ENCODE measurements at regions not wholly inside any gene's neighbourhood (a gene's known extent, or its start where the extent isn't known, plus 50 kb on each side); places are given as distances from the start of the nearest gene placed in this dataset.
"Not testable (repeated sequence)": the region's sequence is repeated elsewhere in the genome, so short reads cannot be mapped to it uniquely, and the experiment has no call there.

- Histone ChIP-seq H3K9ac (ENCODE audit: low read depth, low read length) (no peak overlapping the region), H3K4me3 (ENCODE audit: low read depth, low read length) (no peak overlapping the region), H3K9me3 (ENCODE audit: control insufficient read depth, insufficient read depth, low read length) (no peaks in the 10 kb centered on the region), H3K4me1 (ENCODE audit: control insufficient read depth, insufficient read depth, low read length) (peaks cover 7% of the 10 kb centered on the region), H3K36me3 (ENCODE audit: control insufficient read depth, insufficient read depth, low read length) (no peaks in the 10 kb centered on the region), H3K27me3 (ENCODE audit: control insufficient read depth, insufficient read depth, low read length) (no peaks in the 10 kb centered on the region)
Observed at GRCh38 chr9:90505695-90506094, 136.9 kb downstream of the DIRAS2 start.

- H3K36me3 ChIP-seq (ENCODE audit: control insufficient read depth, insufficient read depth, low read length); H3K4me3 ChIP-seq (ENCODE audit: low read depth, low read length); H3K9me3 ChIP-seq (ENCODE audit: control insufficient read depth, insufficient read depth, low read length); H3K27me3 ChIP-seq (ENCODE audit: control insufficient read depth, insufficient read depth, low read length); H3K4me1 ChIP-seq (ENCODE audit: control insufficient read depth, insufficient read depth, low read length); H3K9ac ChIP-seq (ENCODE audit: low read depth, low read length): not testable (repeated sequence)
Observed at GRCh38 chr9:90506402-90506801, 136.2 kb downstream of the DIRAS2 start.

GRCh38 chr9:90507621-90508020 lies 135.0 kb downstream of the DIRAS2 start:
- no peaks in the 10 kb centered on the region for H3K9me3 ChIP-seq (ENCODE audit: control insufficient read depth, insufficient read depth, low read length)
- H3K4me3 ChIP-seq (ENCODE audit: low read depth, low read length) = no peak overlapping the region
- H3K4me1 ChIP-seq (ENCODE audit: control insufficient read depth, insufficient read depth, low read length) = no peaks in the 10 kb centered on the region
- no peak overlapping the region for H3K9ac ChIP-seq (ENCODE audit: low read depth, low read length)
- no peaks in the 10 kb centered on the region for H3K27me3 ChIP-seq (ENCODE audit: control insufficient read depth, insufficient read depth, low read length)
- H3K36me3 ChIP-seq (ENCODE audit: control insufficient read depth, insufficient read depth, low read length) = no peaks in the 10 kb centered on the region

DNA sequence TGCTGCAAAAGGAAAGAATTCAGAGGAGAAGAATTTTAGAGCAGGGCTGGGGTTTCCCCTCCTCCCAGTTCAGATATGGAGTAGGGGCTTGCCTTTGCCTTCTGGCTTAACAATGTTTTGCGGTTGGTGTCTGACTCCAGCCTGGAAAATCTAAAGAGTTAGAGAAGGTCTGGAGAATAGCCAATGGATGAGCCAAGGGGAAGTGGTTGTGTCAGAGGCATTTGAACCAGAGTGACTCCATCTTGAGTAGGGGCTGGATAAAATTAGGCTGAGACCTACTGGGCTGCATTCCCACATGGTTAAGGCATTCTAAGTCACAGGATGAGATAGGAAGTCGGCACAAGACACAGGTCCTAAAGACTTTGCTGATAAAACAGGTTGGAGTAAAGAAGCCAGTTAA lies 133.7 kb downstream of the DIRAS2 start:
- Histone ChIP-seq H3K9ac (ENCODE audit: low read depth, low read length) (no peak overlapping the region), H3K9me3 (ENCODE audit: control insufficient read depth, insufficient read depth, low read length) (no peaks in the 10 kb centered on the region), H3K4me3 (ENCODE audit: low read depth, low read length) (no peak overlapping the region), H3K27me3 (ENCODE audit: control insufficient read depth, insufficient read depth, low read length) (no peaks in the 10 kb centered on the region), H3K4me1 (ENCODE audit: control insufficient read depth, insufficient read depth, low read length) (no peaks in the 10 kb centered on the region), H3K36me3 (ENCODE audit: control insufficient read depth, insufficient read depth, low read length) (no peaks in the 10 kb centered on the region)

- no peaks in the 10 kb centered on the region for H3K36me3 ChIP-seq (ENCODE audit: control insufficient read depth, insufficient read depth, low read length)
- H3K9ac ChIP-seq (ENCODE audit: low read depth, low read length) = no peak overlapping the region
- no peak overlapping the region for H3K4me3 ChIP-seq (ENCODE audit: low read depth, low read length)
- no peaks in the 10 kb centered on the region for H3K9me3 ChIP-seq (ENCODE audit: control insufficient read depth, insufficient read depth, low read length)
- H3K4me1 ChIP-seq (ENCODE audit: control insufficient read depth, insufficient read depth, low read length) = no peaks in the 10 kb centered on the region
- no peaks in the 10 kb centered on the region for H3K27me3 ChIP-seq (ENCODE audit: control insufficient read depth, insufficient read depth, low read length)
Observed at GRCh38 chr9:90511711-90512110, 130.9 kb downstream of the DIRAS2 start.

DNA sequence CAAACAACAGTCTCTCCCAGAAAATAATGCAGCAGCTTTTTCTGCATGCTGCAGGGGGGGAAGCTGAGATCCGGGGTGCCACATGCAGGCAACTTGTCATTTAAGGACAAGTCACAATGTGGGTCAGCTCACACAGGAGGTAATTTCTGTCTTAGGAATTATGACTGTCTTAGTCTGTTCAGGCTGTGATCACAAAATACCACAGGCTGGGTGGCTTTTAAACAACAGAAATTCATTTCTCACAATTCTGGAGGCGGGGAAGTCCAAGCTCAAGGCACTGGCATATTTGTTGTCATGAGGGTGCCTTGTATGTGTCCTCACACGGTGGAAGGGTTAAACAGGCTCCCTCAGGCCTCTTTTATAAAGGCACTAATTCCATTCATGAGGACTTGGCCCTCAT lies 127.7 kb downstream of the DIRAS2 start:
- H3K27me3 ChIP-seq (ENCODE audit: control insufficient read depth, insufficient read depth, low read length) = no peaks in the 10 kb centered on the region
- no peaks in the 10 kb centered on the region for H3K36me3 ChIP-seq (ENCODE audit: control insufficient read depth, insufficient read depth, low read length)
- H3K4me3 ChIP-seq (ENCODE audit: low read depth, low read length) = no peak overlapping the region
- no peaks in the 10 kb centered on the region for H3K4me1 ChIP-seq (ENCODE audit: control insufficient read depth, insufficient read depth, low read length)
- H3K9ac ChIP-seq (ENCODE audit: low read depth, low read length) = no peak overlapping the region
- H3K9me3 ChIP-seq (ENCODE audit: control insufficient read depth, insufficient read depth, low read length) = no peaks in the 10 kb centered on the region

DNA sequence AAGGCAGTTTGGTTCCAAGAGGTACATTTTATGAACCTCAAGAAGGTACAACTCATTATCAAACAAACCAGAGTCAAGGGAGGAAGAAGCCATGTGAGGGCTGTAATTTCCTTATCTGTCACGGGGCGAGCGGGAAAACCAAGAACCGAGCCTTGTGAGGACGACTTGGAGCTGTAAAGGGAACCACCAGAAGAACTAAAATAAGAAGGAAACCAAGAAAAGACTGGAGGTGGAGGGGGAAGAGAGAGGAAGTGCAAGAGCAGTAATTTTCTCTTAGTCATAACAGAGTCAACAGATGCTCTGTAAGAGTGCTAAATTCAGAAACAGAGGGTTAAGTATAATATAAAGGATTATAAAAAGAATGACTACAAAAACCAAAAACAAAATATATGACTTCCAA lies 127.1 kb downstream of the DIRAS2 start:
- no peak overlapping the region for H3K9ac ChIP-seq (ENCODE audit: low read depth, low read length)
- H3K27me3 ChIP-seq (ENCODE audit: control insufficient read depth, insufficient read depth, low read length) = no peaks in the 10 kb centered on the region
- no peaks in the 10 kb centered on the region for H3K4me1 ChIP-seq (ENCODE audit: control insufficient read depth, insufficient read depth, low read length)
- H3K9me3 ChIP-seq (ENCODE audit: control insufficient read depth, insufficient read depth, low read length) = no peaks in the 10 kb centered on the region
- no peak overlapping the region for H3K4me3 ChIP-seq (ENCODE audit: low read depth, low read length)
- H3K36me3 ChIP-seq (ENCODE audit: control insufficient read depth, insufficient read depth, low read length) = no peaks in the 10 kb centered on the region

GRCh38 chr9:90517103-90517502 lies 125.5 kb downstream of the DIRAS2 start:
- Histone ChIP-seq H3K9ac (ENCODE audit: low read depth, low read length) (no peak overlapping the region), H3K4me1 (ENCODE audit: control insufficient read depth, insufficient read depth, low read length) (no peaks in the 10 kb centered on the region), H3K36me3 (ENCODE audit: control insufficient read depth, insufficient read depth, low read length) (no peaks in the 10 kb centered on the region), H3K4me3 (ENCODE audit: low read depth, low read length) (no peak overlapping the region), H3K9me3 (ENCODE audit: control insufficient read depth, insufficient read depth, low read length) (no peaks in the 10 kb centered on the region), H3K27me3 (ENCODE audit: control insufficient read depth, insufficient read depth, low read length) (no peaks in the 10 kb centered on the region)

GRCh38 chr9:90521811-90522570 lies 120.6 kb downstream of the DIRAS2 start:
- Histone ChIP-seq H3K27me3 (ENCODE audit: control insufficient read depth, insufficient read depth, low read length) (no peaks in the 10 kb centered on the region), H3K4me3 (ENCODE audit: low read depth, low read length) (no peak overlapping the region), H3K4me1 (ENCODE audit: control insufficient read depth, insufficient read depth, low read length) (no peaks in the 10 kb centered on the region)

GRCh38 chr9:90523958-90524357 lies 118.7 kb downstream of the DIRAS2 start:
- no peaks in the 10 kb centered on the region for H3K36me3 ChIP-seq (ENCODE audit: control insufficient read depth, insufficient read depth, low read length)
- H3K9me3 ChIP-seq (ENCODE audit: control insufficient read depth, insufficient read depth, low read length) = no peaks in the 10 kb centered on the region
- H3K9ac ChIP-seq (ENCODE audit: low read depth, low read length) = no peak overlapping the region
- no peaks in the 10 kb centered on the region for H3K4me1 ChIP-seq (ENCODE audit: control insufficient read depth, insufficient read depth, low read length)
- H3K27me3 ChIP-seq (ENCODE audit: control insufficient read depth, insufficient read depth, low read length) = no peaks in the 10 kb centered on the region
- no peak overlapping the region for H3K4me3 ChIP-seq (ENCODE audit: low read depth, low read length)

More at GRCh38 chr9:90521811-90522570, 120.6 kb downstream of the DIRAS2 start:
- Histone ChIP-seq H3K9ac (ENCODE audit: low read depth, low read length) (no peak overlapping the region), H3K9me3 (ENCODE audit: control insufficient read depth, insufficient read depth, low read length) (no peaks in the 10 kb centered on the region), H3K36me3 (ENCODE audit: control insufficient read depth, insufficient read depth, low read length) (no peaks in the 10 kb centered on the region)

DNA sequence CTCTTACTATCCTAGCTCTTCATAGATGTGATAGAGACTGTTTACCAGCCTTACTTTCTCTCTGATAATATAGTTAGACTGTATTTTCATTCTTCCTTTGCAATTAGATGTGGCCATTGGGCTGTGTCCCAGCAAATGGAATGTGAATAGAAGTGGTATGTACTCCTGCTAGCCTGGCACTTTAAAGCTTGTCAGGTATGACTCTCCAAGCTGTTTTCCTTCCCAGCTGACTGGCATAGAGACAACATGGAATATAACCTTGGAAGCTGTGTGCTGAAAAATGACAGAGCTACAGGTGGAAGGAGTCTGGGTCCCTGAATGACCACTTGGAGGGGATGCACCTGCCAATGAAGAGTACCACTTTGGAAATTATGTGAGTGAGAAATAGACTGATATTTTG lies 116.2 kb downstream of the DIRAS2 start:
- Histone ChIP-seq H3K4me1 (ENCODE audit: control insufficient read depth, insufficient read depth, low read length) (no peaks in the 10 kb centered on the region), H3K27me3 (ENCODE audit: control insufficient read depth, insufficient read depth, low read length) (no peaks in the 10 kb centered on the region), H3K9me3 (ENCODE audit: control insufficient read depth, insufficient read depth, low read length) (no peaks in the 10 kb centered on the region), H3K36me3 (ENCODE audit: control insufficient read depth, insufficient read depth, low read length) (no peaks in the 10 kb centered on the region), H3K9ac (ENCODE audit: low read depth, low read length) (no peak overlapping the region), H3K4me3 (ENCODE audit: low read depth, low read length) (no peak overlapping the region)

DNA sequence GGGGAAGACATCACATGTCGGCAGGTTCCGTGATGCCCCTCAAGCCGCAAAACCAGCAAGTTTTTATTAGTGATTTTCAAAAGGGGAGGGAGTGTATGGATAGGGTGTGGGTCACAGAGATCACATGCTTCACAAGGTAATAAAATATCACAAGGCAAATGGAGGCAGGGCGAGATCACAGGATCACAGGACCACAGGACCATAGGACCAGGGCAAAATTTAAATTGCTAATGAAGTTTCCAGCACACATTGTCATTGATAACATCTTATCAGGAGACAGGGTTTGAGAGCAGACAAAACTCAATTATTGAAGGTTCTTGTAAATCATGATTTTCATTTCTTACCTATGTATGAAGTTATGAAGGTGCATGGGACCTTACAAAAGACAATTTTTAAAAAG lies 106.5 kb downstream of the DIRAS2 start:
- H3K27me3 ChIP-seq (ENCODE audit: control insufficient read depth, insufficient read depth, low read length) = not testable (repeated sequence)

More for the DNA sequence above, 106.5 kb downstream of the DIRAS2 start:
- H3K4me3 ChIP-seq (ENCODE audit: low read depth, low read length); H3K4me1 ChIP-seq (ENCODE audit: control insufficient read depth, insufficient read depth, low read length); H3K9me3 ChIP-seq (ENCODE audit: control insufficient read depth, insufficient read depth, low read length); H3K9ac ChIP-seq (ENCODE audit: low read depth, low read length); H3K36me3 ChIP-seq (ENCODE audit: control insufficient read depth, insufficient read depth, low read length): not testable (repeated sequence)
